NB4 (cell line): ENCODE measurements at regions not wholly inside any gene's neighbourhood (a gene's known extent, or its start where the extent isn't known, plus 50 kb on each side); places are given as distances from the start of the nearest gene placed in this dataset.

Experiments used
- MAX ChIP-seq: IDR thresholded peaks from 2 replicates; pipeline ENCODE4 v1.6.1; 2011; ENCODE audit warnings: low read depth, low read length
- POLR2A ChIP-seq: IDR thresholded peaks from 2 replicates; pipeline ENCODE4 v1.6.1; 2011; ENCODE audit warnings: mild to moderate bottlenecking; ENCODE audit not compliant: insufficient read length; ENCODE audit errors: extremely low read depth
- TF ChIP-seq, protein P1 (sequence below): IDR thresholded peaks from one replicate; pipeline ENCODE4 v1.5.1; 2012; ENCODE audit warnings: low read depth, low read length

DNA sequence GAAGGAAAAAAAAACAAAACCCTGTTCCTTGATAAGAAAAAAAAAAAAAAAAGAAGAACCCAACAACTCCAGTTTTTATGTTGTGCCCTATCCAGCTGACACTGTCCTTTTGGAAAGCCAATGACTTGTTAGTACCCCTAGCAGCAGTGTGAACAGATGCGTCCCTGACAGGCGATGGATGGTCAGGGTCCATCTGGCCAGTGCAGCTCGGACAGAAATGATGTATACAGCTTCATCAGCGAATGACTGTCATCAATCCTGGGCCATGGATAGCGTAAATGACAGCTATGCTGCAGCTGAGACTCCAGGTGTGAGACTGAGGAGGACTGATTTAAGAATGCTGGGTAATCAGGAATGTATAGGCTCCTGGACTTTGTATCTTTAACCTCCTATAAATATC, 318.8 kb upstream of the FIGN start:
- TF ChIP-seq, protein P1, sequence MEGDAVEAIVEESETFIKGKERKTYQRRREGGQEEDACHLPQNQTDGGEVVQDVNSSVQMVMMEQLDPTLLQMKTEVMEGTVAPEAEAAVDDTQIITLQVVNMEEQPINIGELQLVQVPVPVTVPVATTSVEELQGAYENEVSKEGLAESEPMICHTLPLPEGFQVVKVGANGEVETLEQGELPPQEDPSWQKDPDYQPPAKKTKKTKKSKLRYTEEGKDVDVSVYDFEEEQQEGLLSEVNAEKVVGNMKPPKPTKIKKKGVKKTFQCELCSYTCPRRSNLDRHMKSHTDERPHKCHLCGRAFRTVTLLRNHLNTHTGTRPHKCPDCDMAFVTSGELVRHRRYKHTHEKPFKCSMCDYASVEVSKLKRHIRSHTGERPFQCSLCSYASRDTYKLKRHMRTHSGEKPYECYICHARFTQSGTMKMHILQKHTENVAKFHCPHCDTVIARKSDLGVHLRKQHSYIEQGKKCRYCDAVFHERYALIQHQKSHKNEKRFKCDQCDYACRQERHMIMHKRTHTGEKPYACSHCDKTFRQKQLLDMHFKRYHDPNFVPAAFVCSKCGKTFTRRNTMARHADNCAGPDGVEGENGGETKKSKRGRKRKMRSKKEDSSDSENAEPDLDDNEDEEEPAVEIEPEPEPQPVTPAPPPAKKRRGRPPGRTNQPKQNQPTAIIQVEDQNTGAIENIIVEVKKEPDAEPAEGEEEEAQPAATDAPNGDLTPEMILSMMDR, result no peak
- TF ChIP-seq POLR2A (no peak), MAX (no peak)
